SIG-M5 treated with dmso at 0.1 percent for 504 hours (cell line): ENCODE measurements at regions not wholly inside any gene's neighbourhood (a gene's known extent, or its start where the extent isn't known, plus 50 kb on each side); places are given as distances from the start of the nearest gene placed in this dataset.
"Not testable (repeated sequence)": the region's sequence is repeated elsewhere in the genome, so short reads cannot be mapped to it uniquely, and the experiment has no call there.

Source experiments
- DNase-seq: peaks from one replicate; lab custom pipeline; 2025; ENCODE audit not compliant: unreplicated experiment; lab: John Stamatoyannopoulos, UW

DNA sequence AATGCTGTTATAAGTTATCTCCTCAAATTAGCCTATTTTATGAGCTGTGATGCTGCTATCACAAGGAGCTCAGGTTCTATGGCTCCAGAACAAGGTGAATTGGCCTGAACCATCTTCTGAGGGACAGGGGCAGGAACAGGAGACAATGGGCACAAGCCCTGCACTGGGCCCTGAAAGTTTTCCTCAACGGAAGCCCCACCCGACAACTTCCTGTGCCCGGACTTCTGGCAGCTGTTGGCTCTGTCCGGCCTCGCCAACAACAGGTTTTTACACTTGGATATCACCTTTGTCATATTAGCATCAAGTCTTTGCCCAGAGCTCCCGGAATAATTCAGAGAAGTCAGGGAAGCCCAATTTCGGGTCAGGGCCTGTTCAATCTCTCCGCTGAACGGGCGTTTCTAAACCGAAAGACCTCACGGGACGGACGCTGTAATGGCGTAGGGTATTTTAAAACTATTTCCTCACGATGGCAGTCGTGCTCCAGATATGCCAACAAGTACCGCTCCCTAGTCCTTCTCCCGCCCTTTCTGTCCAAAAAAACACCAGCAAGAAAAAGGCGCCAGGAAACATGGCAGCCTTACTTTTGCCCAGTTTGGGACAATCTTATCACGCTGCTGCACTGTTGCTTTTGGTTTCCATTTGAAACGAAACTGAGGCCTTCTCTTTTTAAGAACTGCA lies 201.0 kb upstream of the STK26 start:
- no peak for DNase-seq

GRCh38 chrX:131826572-131826971 lies 196.5 kb upstream of the STK26 start:
- DNase-seq: no peak

DNA sequence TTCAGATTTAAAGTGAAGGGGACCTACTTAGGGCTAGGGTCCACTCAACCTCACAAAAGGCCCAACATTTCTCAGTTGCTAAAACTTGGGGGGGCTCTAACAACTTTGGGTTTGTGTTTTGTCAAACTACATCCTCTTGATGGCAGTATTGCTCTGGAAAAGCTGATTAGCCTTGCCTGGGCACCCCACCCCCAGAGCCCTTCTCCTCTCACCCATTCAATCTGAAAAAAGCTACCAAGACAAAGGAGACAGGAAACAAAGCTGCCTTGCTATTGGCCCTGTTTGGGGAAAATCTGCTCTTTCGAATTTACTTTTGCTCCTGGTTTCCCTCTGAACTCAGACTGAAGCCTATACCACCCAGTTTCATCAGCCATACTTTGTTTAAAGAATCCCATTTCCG lies 195.2 kb upstream of the STK26 start:
- DNase-seq: peak; percentile 82

DNA sequence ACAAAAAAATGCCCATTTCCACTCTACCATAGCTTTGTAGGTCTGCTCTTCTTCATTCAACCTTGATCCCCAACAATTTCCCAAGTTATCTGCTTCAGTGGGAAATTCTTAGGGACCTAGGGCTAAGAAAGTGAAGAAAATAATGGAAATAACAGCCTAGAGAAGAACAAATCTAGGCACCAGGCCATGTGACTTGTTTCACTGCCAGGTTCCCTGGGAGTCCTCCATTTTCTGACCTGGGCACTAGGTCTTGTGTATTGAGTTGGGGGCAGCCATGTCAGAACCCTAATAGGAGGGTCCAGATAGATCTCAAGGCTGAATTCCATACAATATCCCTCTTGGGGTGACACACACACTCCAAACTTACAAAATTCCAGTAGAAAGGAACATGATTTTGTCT lies 194.6 kb upstream of the STK26 start:
- DNase-seq: peak; percentile 7

GRCh38 chrX:131830400-131831184 lies 192.5 kb upstream of the STK26 start:
- peak; percentile 93 for DNase-seq

- DNase-seq: no peak
Observed at GRCh38 chrX:131831185-131831520, 191.9 kb upstream of the STK26 start.

- DNase-seq: no peak
Observed at GRCh38 chrX:131836161-131836560, 186.9 kb upstream of the STK26 start.

- no peak for DNase-seq
Observed at GRCh38 chrX:131837325-131837724, 185.8 kb upstream of the STK26 start.

GRCh38 chrX:131840799-131841495 lies 182.2 kb upstream of the STK26 start:
- no peak for DNase-seq

GRCh38 chrX:131841496-131842437 lies 181.3 kb upstream of the STK26 start:
- DNase-seq: peak; percentile 58

GRCh38 chrX:131843987-131844386 lies 179.1 kb upstream of the STK26 start:
- DNase-seq: no peak

GRCh38 chrX:131845201-131845600 lies 177.9 kb upstream of the STK26 start:
- DNase-seq: no peak

DNA sequence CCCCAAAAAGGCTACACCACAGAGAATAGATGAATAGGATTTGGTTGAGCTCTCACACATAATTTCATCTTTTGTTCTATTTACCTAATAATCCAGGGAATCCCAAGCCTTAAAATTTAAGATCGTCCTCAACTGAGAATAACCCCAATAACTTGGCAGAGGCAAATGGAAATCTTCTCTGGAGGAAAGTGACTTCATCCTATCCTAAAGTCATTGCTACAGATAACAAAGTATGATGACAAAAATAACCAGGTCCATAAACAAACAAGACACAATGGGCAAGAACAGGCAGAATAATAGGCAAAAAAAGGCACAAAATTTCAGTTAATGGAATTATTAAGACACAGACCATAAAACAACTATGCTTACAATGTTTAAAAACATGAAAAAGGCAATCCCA lies 177.3 kb upstream of the STK26 start:
- no peak for DNase-seq

DNA sequence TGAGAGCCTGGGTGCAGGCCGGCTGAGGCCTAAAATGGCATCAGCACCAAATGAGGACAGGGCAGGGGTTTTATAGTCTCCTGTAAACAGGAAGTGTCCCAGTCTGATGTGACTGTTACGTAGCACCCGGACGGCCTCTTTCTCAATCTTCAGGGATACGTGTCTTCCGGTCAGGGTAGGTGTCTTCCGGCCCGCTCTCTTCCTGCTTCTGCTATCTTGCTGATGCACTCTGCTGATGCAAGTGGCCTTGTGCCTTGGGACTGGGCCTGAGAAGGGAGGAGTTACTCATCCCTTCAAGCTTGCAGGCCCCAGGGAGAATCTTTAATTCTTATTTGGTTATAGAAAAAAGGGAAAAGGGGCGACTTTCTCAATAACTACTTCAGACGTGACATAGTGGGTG lies 172.1 kb upstream of the STK26 start:
- DNase-seq: not testable (repeated sequence)

DNA sequence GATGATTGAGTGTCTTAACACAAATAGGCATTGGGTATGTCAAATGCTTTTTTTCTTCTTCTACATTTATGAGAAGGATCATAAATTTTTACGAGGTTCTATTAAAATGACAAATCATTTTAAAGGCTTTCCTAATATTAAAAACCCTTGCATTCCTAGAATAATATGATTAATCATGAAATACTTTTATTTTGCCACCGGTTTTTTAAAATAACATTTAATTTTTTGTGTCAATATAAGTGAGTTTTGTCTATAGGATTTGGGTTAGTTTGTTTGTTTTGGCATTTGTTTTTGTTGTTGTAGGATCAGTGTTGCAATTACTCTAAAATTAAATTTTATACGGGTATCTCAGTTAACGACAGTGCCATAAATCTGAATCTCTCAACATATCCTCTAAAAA lies 169.7 kb upstream of the STK26 start:
- DNase-seq: no peak

DNA sequence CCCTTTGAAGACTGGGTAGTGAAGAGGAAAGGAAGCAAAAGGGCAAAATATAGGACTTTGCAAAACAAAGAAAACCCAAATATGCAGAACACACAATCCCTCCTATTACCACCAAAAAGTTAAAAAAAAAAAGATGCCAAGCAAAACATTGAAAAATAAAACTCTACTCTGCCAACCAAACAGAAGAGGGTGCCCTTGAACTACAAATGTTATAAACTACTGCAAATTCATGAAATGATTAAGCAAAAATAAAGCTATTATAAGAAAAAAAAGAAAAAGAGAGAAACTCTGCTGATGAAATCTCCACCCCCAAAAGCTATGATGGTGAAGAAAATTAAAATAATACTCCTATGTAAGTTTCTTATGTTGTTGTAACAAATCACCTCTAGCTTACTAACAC lies 168.5 kb upstream of the STK26 start:
- no peak for DNase-seq

- DNase-seq: no peak
Observed at GRCh38 chrX:131861088-131861787, 161.9 kb upstream of the STK26 start.

GRCh38 chrX:131862321-131862720 lies 160.8 kb upstream of the STK26 start:
- DNase-seq: no peak

GRCh38 chrX:131869182-131869581 lies 153.9 kb upstream of the STK26 start:
- DNase-seq: no peak

DNA sequence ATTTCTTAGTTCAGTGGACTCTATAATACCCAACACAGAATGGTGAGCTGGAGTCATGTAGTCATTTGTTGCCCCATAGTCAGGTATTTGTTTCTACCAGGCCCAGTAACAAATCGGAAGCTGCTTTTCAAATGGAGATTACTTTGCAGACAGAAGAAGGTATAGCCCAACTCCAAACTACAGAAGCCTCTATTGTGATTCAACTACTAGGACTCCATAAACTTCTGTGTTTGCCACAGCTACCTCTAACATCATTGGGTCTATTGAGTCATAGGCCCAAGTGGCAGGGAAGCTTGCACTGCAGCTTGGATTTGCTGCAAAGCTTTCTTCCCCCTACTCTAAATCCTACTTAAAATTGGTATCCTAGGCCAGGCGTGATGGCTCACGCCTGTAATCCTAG lies 148.8 kb upstream of the STK26 start:
- no peak for DNase-seq
